ENCODE measurements at regions not wholly inside any gene's neighbourhood (a gene's known extent, or its start where the extent isn't known, plus 50 kb on each side); places are given as distances from the start of the nearest gene placed in this dataset.

GRCh38 chr13:42477596-42478190 is 96.3 kb upstream of the TNFSF11 start:
- ChIA-PET CTCF (ENCODE audit: low intra/inter-chr PET ratio, low total read pairs) (no interaction called here), POLR2A (no interaction called here)
- no peaks in the 10 kb centered on the region for H3K27me3 ChIP-seq (ENCODE audit: control insufficient read depth in 1 of 2, insufficient read depth in 2 of 2, low read length in 2 of 2)
- in situ Hi-C loops (cut with HindIII; ENCODE audit: extremely low pct_ligation_motif_present, low pct_unique_long_range_greater_than_20kb) (no loop called here), intact Hi-C loops (cut with micrococcal nuclease; ENCODE audit: unreplicated experiment) (no loop called here)
- H3K36me3 ChIP-seq (replicated peaks in 1 of 2; ENCODE audit: control insufficient read depth in 1 of 2, insufficient read depth in 2 of 2, low read length in 2 of 2), result no peaks in the 10 kb centered on the region
- no peak overlapping the region for H3K4me3 ChIP-seq (replicated peaks in 1 of 3; ENCODE audit: insufficient read depth in 1 of 3, low read depth in 2 of 3, low read length in 3 of 3)
- no TSS peak for BruUV-seq (replicated peaks)
- peaks cover 11% of the 10 kb centered on the region for H3K9me3 ChIP-seq (ENCODE audit: low read length)
- WGBS (ENCODE audit: low lambda C conversion rate), result 59% methylated on average over 7 of the region's 10 CpGs
- no peak for ATAC-seq
- no peak for FAIRE-seq
- no peaks in the 10 kb centered on the region for H3K79me2 ChIP-seq (ENCODE audit: insufficient read depth, low read length)
- H3K27ac ChIP-seq (ENCODE audit: extremely low read length, insufficient read depth, low read length), result no peak overlapping the region
- H4K20me1 ChIP-seq (ENCODE audit: insufficient read depth, low read length), result no peaks in the 10 kb centered on the region
- no peak overlapping the region for H3K4me2 ChIP-seq (ENCODE audit: low read depth, low read length)
- H2AFZ ChIP-seq (ENCODE audit: low read length), result no peak overlapping the region
- H3K4me1 ChIP-seq (ENCODE audit: insufficient read depth, low read length), result no peaks in the 10 kb centered on the region
- DNase-seq (ENCODE audit: low spot score), result no peak
- H3K9ac ChIP-seq (ENCODE audit: insufficient read depth, low read depth, low read length), result no peak overlapping the region
- TF ChIP-seq ZMYM3 (CRISPR knock-in tag; IDR thresholded peaks at IDR 0.05) (no peak), ZNF816 (CRISPR knock-in tag; IDR thresholded peaks at IDR 0.05; ENCODE audit: borderline replicate concordance) (no peak), ZNF746 (CRISPR knock-in tag; IDR thresholded peaks at IDR 0.05) (no peak), RAD51 (IDR thresholded peaks at IDR 0.05; ENCODE audit: borderline replicate concordance) (no peak), GATAD1 (CRISPR knock-in tag; IDR thresholded peaks at IDR 0.05) (no peak), TMF1 (CRISPR knock-in tag; IDR thresholded peaks at IDR 0.05; ENCODE audit: low read depth) (no peak), ZIK1 (CRISPR knock-in tag; IDR thresholded peaks at IDR 0.05; ENCODE audit: borderline replicate concordance, low read depth) (no peak), ZNF569 (CRISPR knock-in tag; IDR thresholded peaks at IDR 0.05; ENCODE audit: borderline replicate concordance) (no peak), RELA (CRISPR knock-in tag; IDR thresholded peaks at IDR 0.05) (no peak), PHF20 (CRISPR knock-in tag; IDR thresholded peaks at IDR 0.05) (no peak), ATF3 (CRISPR knock-in tag; IDR thresholded peaks at IDR 0.05) (no peak), AHDC1 (CRISPR knock-in tag; IDR thresholded peaks at IDR 0.05; ENCODE audit: borderline replicate concordance) (no peak), ZNF331 (CRISPR knock-in tag; IDR thresholded peaks at IDR 0.05) (no peak), TCF7L2 (IDR thresholded peaks at IDR 0.05; ENCODE audit: low read depth, low read length) (no peak)
- TF ChIP-seq, protein P1, sequence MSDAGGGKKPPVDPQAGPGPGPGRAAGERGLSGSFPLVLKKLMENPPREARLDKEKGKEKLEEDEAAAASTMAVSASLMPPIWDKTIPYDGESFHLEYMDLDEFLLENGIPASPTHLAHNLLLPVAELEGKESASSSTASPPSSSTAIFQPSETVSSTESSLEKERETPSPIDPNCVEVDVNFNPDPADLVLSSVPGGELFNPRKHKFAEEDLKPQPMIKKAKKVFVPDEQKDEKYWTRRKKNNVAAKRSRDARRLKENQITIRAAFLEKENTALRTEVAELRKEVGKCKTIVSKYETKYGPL (CRISPR knock-in tag; IDR thresholded peaks at IDR 0.05), result no peak
- TF ChIP-seq, protein P2, sequence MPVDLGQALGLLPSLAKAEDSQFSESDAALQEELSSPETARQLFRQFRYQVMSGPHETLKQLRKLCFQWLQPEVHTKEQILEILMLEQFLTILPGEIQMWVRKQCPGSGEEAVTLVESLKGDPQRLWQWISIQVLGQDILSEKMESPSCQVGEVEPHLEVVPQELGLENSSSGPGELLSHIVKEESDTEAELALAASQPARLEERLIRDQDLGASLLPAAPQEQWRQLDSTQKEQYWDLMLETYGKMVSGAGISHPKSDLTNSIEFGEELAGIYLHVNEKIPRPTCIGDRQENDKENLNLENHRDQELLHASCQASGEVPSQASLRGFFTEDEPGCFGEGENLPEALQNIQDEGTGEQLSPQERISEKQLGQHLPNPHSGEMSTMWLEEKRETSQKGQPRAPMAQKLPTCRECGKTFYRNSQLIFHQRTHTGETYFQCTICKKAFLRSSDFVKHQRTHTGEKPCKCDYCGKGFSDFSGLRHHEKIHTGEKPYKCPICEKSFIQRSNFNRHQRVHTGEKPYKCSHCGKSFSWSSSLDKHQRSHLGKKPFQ (CRISPR knock-in tag; IDR thresholded peaks at IDR 0.05; ENCODE audit: insufficient replicate concordance), result no peak

All from HepG2 (cell line).